ENCODE measurements at regions not wholly inside any gene's neighbourhood (a gene's known extent, or its start where the extent isn't known, plus 50 kb on each side); places are given as distances from the start of the nearest gene placed in this dataset.

- Histone ChIP-seq H3K4me3 (ENCODE audit: low read length) (no peak overlapping the region), H3K27me3 (ENCODE audit: control insufficient read depth, insufficient read depth, low read length, poor library complexity, severe bottlenecking) (no peaks in the 10 kb centered on the region), H3K36me3 (ENCODE audit: control insufficient read depth, insufficient read depth, low read length) (no peaks in the 10 kb centered on the region), H3K9ac (ENCODE audit: extremely low read depth, low read length, poor library complexity, severe bottlenecking) (no peak overlapping the region), H3K4me1 (ENCODE audit: control insufficient read depth, insufficient read depth, low read length) (no peaks in the 10 kb centered on the region), H3K9me3 (ENCODE audit: control insufficient read depth, low read length) (no peaks in the 10 kb centered on the region), H3K27ac (ENCODE audit: low read depth, low read length) (no peak overlapping the region)
- Mint-ChIP-seq H3K27ac (no peak overlapping the region), H3K9me3 (peaks cover 2% of the 10 kb centered on the region), H3K27me3 (ENCODE audit: insufficient read depth) (no peaks in the 10 kb centered on the region), H3K36me3 (ENCODE audit: low read depth) (peaks cover 2% of the 10 kb centered on the region), H3K4me1 (peaks cover 14% of the 10 kb centered on the region), H3K4me3 (no peak overlapping the region)
- WGBS, 2 experiments (ENCODE audit: insufficient coverage in 1 of 2, insufficient read length in 1 of 2): 87 to 100% methylated on average over 1 to 2 of the region's 2 CpGs
- no peak for TF ChIP-seq CTCF (conservative IDR thresholded peaks at IDR 0.05)
- no peak for DNase-seq
These were observed 252.0 kb downstream of the TBX18 start for GRCh38 chr6:84512391-84512790.

GRCh38 chr6:84511929-84512328 is 252.5 kb downstream of the TBX18 start:
- no peak for TF ChIP-seq CTCF (conservative IDR thresholded peaks at IDR 0.05)
- Mint-ChIP-seq H3K4me3 (no peak overlapping the region), H3K27ac (no peak overlapping the region), H3K27me3 (ENCODE audit: insufficient read depth) (no peaks in the 10 kb centered on the region), H3K4me1 (peaks cover 14% of the 10 kb centered on the region), H3K9me3 (peaks cover 2% of the 10 kb centered on the region), H3K36me3 (ENCODE audit: low read depth) (peaks cover 2% of the 10 kb centered on the region)
- no peaks in the 10 kb centered on the region for H3K36me3 ChIP-seq (ENCODE audit: control insufficient read depth, insufficient read depth, low read length)
- H3K4me3 ChIP-seq (ENCODE audit: low read length): no peak overlapping the region
- WGBS, 2 experiments (ENCODE audit: insufficient coverage in 1 of 2, insufficient read length in 1 of 2): 93 to 100% methylated on average over 2 to 3 of the region's 3 CpGs
- no peak for DNase-seq
- H3K27me3 ChIP-seq (ENCODE audit: control insufficient read depth, insufficient read depth, low read length, poor library complexity, severe bottlenecking): no peaks in the 10 kb centered on the region
- no peaks in the 10 kb centered on the region for H3K9me3 ChIP-seq (ENCODE audit: control insufficient read depth, low read length)
- no peak overlapping the region for H3K27ac ChIP-seq (ENCODE audit: low read depth, low read length)
- H3K4me1 ChIP-seq (ENCODE audit: control insufficient read depth, insufficient read depth, low read length): no peaks in the 10 kb centered on the region
- no peak overlapping the region for H3K9ac ChIP-seq (ENCODE audit: extremely low read depth, low read length, poor library complexity, severe bottlenecking)

GRCh38 chr6:84508981-84509380 is 255.4 kb downstream of the TBX18 start:
- Mint-ChIP-seq H3K9me3 (peaks cover 21% of the 10 kb centered on the region), H3K4me1 (peaks cover 3% of the 10 kb centered on the region), H3K27me3 (ENCODE audit: insufficient read depth) (no peaks in the 10 kb centered on the region), H3K36me3 (ENCODE audit: low read depth) (peaks cover 10% of the 10 kb centered on the region), H3K27ac (no peak overlapping the region), H3K4me3 (no peak overlapping the region)
- no peak for DNase-seq
- no peak overlapping the region for H3K27ac ChIP-seq (ENCODE audit: low read depth, low read length)
- no peak overlapping the region for H3K9ac ChIP-seq (ENCODE audit: extremely low read depth, low read length, poor library complexity, severe bottlenecking)
- H3K4me1 ChIP-seq (ENCODE audit: control insufficient read depth, insufficient read depth, low read length): no peaks in the 10 kb centered on the region
- H3K9me3 ChIP-seq (ENCODE audit: control insufficient read depth, low read length): peaks cover 11% of the 10 kb centered on the region
- TF ChIP-seq CTCF (conservative IDR thresholded peaks at IDR 0.05): no peak
- no peaks in the 10 kb centered on the region for H3K36me3 ChIP-seq (ENCODE audit: control insufficient read depth, insufficient read depth, low read length)
- H3K27me3 ChIP-seq (ENCODE audit: control insufficient read depth, insufficient read depth, low read length, poor library complexity, severe bottlenecking): no peaks in the 10 kb centered on the region
- H3K4me3 ChIP-seq (ENCODE audit: low read length): no peak overlapping the region
